ENCODE measurements at regions not wholly inside any gene's neighbourhood (a gene's known extent, or its start where the extent isn't known, plus 50 kb on each side); places are given as distances from the start of the nearest gene placed in this dataset.
"Not testable (repeated sequence)": the region's sequence is repeated elsewhere in the genome, so short reads cannot be mapped to it uniquely, and the experiment has no call there.

- Histone ChIP-seq H3K27ac (replicated peaks) (no peak overlapping the region), H3K4me3 (replicated peaks; ENCODE audit: insufficient read depth, low read length) (no peak overlapping the region), H3K27me3 (ENCODE audit: insufficient read depth, poor library complexity, severe bottlenecking) (no peaks in the 10 kb centered on the region)
- DNase-seq (ENCODE audit: low read depth in 1 of 2, low spot score in 1 of 2): no peak
- TF ChIP-seq GABPA (IDR thresholded peaks at IDR 0.05; ENCODE audit: low read depth) (no peak), SPI1 (IDR thresholded peaks at IDR 0.05; ENCODE audit: borderline replicate concordance, low read depth) (no peak), POLR2AphosphoS5 (IDR thresholded peaks at IDR 0.05; ENCODE audit: low read depth) (no peak), REST (IDR thresholded peaks at IDR 0.05; ENCODE audit: insufficient replicate concordance, low read depth) (no peak), CTCF (IDR thresholded peaks at IDR 0.05; ENCODE audit: insufficient read depth, low read length) (no peak)
Observed at GRCh38 chr10:26938578-26938977, 77.8 kb upstream of the ABI1 start.

- Histone ChIP-seq H3K27ac (replicated peaks) (no peak overlapping the region), H3K4me3 (replicated peaks; ENCODE audit: insufficient read depth, low read length) (no peak overlapping the region), H3K27me3 (ENCODE audit: insufficient read depth, poor library complexity, severe bottlenecking) (no peaks in the 10 kb centered on the region)
- TF ChIP-seq POLR2AphosphoS5 (IDR thresholded peaks at IDR 0.05; ENCODE audit: low read depth) (no peak), CTCF (IDR thresholded peaks at IDR 0.05; ENCODE audit: insufficient read depth, low read length) (no peak), SPI1 (IDR thresholded peaks at IDR 0.05; ENCODE audit: borderline replicate concordance, low read depth) (no peak), GABPA (IDR thresholded peaks at IDR 0.05; ENCODE audit: low read depth) (no peak), REST (IDR thresholded peaks at IDR 0.05; ENCODE audit: insufficient replicate concordance, low read depth) (no peak)
- no peak for DNase-seq (ENCODE audit: low read depth in 1 of 2, low spot score in 1 of 2)
Observed at GRCh38 chr10:26937371-26937770, 76.6 kb upstream of the ABI1 start.

- H3K4me3 ChIP-seq (replicated peaks; ENCODE audit: insufficient read depth, low read length); DNase-seq (ENCODE audit: low read depth in 1 of 2, low spot score in 1 of 2); H3K27ac ChIP-seq (replicated peaks); H3K27me3 ChIP-seq (ENCODE audit: insufficient read depth, poor library complexity, severe bottlenecking): not testable (repeated sequence)
Observed at GRCh38 chr10:26934190-26934589, 73.4 kb upstream of the ABI1 start.

GRCh38 chr10:26932576-26932975 is 71.8 kb upstream of the ABI1 start:
- no peak for DNase-seq (ENCODE audit: low read depth in 1 of 2, low spot score in 1 of 2)

More at GRCh38 chr10:26932576-26932975, 71.8 kb upstream of the ABI1 start:
- Histone ChIP-seq H3K4me3 (replicated peaks; ENCODE audit: insufficient read depth, low read length) (no peak overlapping the region), H3K27ac (replicated peaks) (no peak overlapping the region), H3K27me3 (ENCODE audit: insufficient read depth, poor library complexity, severe bottlenecking) (no peaks in the 10 kb centered on the region)
- TF ChIP-seq CTCF (IDR thresholded peaks at IDR 0.05; ENCODE audit: insufficient read depth, low read length): no peak
